Stimulated activated CD4-positive, alpha-beta T cell treated with anti-CD3 and anti-CD28 coated beads, Interleukin-12 subunit alpha, Interleukin-12 subunit beta, amount 100 ng/mL, for 48 hours (primary cell): ENCODE measurements at regions not wholly inside any gene's neighbourhood (a gene's known extent, or its start where the extent isn't known, plus 50 kb on each side); places are given as distances from the start of the nearest gene placed in this dataset.

ENCODE experiments used
- DNase-seq, 3 donors: peaks; one replicate each; pipeline ENCODE4 v3.0.0-alpha.2; 2020; ENCODE audit warnings: low read depth in 2 of 3, low spot score in 1 of 3

DNA sequence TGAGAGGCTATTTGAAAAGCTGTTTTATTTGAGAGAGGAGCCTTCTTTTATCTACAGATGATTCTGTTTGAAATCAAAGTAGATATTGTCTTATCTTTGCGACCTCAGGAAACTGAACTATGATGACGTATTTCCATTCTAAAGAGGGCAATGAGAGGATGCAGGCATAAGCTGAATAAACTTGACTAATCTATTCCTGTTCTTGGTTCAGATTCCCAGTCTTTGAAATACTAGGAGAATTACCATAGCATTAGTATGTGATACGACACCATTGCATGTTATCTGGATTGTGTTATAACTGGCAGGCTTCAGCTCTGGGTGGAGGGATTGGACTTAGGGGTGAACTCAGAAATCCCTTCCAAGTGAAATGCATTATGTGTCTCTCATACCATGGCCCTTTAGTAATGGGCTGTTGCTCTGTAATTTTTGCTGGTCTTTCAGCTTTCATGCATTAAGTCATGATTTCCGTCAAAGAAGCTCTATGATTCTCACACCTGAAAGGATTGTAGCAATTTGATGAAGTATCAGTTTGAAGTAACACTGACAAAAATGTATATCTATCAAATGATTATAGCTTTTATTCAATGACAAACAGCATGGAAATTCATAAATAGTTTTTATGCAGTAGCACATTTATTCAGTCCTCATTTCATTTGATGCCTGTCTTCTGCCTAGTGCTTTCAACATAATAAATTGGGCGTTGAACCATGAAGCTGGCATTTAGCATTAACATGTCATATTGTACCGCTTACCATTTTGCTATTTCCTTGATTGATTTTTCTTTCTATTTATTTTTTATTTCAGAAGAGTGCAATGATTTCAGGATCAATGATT, 138.4 kb upstream of the SPACA1 start:
- no peak for DNase-seq

DNA sequence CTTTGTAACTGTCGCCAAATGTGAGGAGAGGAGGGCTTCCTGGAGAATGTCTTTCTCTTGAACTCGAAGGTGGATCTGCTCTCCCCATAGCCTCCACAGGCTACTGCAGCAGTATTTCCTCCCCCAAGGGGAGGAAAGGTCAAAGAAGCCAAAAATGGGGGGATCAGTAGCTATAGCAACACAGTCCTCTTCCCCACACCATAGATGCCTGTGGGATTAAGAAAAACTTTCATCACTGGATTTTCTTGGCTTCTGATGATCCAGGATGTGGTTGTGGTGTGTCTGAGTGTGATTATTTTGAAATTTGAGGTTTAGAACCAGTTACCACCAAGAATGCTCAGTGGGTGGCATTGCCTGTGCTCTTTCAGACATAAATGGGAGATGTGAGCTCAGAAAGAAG, 140.1 kb upstream of the SPACA1 start:
- DNase-seq, result no peak

DNA sequence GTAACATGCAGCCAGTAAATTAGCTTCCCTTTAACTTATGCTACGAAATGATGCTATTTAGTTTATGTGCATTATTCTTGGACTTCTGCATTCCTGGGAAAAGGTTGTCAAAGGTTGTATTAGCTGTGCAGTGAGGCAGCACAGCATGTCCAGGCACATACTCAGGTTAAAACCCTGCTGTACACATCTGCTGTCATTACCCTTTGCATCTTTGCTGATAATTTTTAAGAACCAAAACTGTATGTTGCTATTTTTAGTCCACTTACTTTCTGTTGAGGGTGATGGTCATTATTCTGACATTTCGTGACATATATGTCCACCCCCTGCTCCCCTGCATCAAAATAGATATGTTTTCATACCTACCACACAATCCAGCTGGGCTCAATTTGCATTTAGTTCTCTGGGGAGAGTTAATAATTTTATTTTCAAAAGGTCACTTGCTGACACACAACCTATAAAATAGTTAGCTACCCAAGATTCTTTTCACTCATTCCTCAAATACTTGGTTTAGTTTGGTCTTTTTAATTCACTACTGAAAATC, 142.5 kb upstream of the SPACA1 start:
- DNase-seq, result no peak

DNA sequence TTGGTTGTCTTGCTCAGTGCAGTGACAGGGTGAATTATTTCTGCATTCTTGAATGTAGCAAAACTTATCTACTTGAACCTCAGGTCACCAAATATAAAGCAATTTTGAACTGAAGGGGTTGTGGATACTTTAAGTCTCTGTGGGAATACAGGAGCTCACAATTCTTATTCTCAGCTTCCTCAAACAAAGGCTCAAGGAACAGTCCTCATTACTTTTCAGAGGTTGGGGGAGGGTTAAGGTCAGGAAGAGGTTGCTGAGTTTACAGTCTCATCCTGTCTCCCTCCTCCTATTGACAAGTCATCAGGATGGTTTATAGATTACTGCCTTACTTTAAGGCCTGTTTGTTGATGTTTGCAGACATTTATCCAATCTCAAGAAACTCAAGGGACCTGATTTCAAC, 143.6 kb upstream of the SPACA1 start:
- DNase-seq, result no peak

DNA sequence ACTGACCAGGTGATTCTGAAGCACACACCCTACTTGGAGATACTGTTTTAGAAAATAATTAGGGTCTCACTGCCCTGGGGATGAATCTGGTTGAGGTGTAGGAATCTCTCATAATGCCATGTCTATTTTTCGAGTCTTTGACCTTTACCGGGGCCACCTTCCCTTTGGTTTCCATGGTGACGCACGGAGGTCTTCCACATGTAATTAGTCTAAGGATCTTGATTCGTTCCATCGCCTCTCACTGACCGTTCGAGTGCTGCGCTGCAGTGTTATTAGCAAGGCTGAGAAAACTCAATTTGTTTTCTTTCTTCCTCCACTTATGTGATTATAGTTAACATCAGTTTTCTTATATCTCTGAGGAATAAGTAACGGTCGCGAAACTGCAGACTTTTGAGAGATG, 144.3 kb upstream of the SPACA1 start:
- DNase-seq, result no peak

DNA sequence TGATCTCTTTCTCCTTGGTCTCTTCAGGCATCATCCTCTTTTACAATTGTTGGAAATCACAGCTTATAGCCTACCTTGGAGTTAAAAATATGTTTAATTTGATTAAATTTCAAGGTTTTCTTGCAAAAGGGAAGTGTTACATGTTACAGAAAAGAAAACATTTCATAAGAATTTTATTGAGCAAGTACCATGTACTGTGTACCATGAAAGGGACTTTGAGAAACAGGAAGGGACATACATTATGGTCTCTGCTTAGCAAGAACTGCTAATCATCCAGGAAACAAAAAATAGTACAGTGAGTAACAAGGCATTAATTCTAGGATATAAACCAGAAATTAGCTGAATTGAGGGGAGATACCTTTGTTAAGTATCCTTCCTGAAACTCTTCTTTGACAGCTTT, 145.3 kb upstream of the SPACA1 start:
- no peak for DNase-seq

DNA sequence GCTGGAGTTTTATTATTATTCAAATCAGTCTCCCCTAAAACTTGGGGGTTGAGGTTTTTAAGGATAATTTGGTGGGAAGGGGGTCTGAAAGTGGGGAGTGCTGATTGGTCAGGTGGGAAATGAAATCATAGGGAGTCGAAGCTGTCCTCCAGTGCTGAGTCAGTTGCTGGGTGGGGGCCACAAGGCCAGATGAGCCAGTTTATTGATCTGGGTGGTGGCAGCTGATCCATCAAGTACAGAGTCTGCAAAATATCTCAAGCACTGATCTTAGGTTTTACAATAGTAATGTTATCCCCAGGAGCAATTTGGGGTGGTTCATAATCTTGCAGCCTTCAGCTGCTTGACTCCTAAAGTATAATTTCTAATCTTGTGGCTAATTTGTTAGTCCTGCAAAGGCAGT, 146.0 kb upstream of the SPACA1 start:
- no peak for DNase-seq

DNA sequence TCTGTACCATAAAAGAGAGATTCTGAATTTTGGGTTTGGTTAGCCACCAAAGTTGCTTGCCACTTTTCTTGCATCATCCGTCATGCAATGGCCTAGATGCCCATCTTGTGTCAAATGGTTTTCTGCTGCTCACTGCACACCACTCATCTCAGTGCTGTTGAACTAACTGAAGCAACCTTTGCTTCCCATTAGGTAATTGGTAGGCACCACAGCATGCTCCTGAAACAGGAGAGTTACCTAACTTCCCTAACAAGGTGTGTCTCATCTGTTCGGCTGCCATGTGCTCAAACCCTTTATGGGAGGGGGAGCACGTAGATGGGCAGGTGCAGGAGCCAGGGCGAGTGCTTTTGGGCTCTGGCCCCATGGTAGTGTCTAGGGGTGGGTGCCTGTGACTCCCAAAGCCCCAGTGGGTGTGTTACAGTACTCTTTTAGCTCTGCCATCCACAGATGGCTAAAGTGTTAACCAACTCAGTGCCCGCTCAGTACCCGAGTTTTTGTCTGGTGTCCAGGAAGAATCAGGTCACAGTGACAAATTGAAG, 147.4 kb upstream of the SPACA1 start:
- no peak for DNase-seq

DNA sequence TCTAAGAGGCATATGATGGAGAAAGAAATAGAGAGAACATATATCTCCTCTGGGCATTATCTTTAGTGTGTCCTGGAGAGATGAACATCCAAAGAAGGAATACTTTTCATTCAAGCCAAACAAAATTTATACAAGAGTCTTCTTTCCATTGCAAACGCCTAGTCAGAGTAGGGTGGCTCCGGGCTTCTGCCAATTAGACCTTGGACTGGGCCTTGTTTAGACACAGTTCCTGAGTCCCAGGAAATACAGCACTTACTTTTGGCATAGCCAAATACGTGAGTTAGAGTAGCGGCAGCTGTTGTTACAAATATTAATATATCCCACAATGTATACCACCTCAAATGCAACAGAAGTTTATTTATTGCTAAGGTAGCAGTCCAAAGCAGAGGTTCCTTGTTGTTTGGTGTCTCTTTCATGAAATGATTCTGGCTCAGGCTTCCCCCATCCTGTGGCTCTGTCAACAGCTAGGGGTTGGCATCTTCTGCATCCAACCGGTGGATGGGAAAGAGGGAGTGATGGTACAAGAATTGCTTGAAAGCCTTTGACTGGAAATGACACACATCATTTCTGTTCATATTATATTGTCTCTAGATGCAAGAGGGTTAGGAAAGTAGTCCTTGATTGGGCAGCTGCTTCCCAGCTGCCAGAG, 148.0 kb upstream of the SPACA1 start:
- DNase-seq, result no peak

DNA sequence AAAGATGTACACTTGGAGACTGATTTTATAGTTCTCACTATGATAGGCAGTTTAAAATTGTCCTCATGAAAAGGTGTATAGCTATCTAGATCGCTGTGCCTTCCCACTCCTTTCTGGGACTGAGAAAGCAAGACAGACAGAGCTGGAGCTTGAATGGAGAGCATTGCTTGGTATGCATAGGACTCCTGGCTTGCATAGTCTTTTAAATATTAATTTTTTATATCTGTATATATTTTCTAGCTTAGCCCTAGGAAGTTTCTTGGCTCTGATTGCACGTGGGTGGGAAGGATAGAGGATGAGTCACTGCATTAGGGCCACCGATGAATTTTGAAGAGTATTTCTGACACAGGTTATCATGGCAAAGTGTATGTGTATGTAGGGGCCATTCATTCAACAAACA, 150.0 kb upstream of the SPACA1 start:
- no peak for DNase-seq

DNA sequence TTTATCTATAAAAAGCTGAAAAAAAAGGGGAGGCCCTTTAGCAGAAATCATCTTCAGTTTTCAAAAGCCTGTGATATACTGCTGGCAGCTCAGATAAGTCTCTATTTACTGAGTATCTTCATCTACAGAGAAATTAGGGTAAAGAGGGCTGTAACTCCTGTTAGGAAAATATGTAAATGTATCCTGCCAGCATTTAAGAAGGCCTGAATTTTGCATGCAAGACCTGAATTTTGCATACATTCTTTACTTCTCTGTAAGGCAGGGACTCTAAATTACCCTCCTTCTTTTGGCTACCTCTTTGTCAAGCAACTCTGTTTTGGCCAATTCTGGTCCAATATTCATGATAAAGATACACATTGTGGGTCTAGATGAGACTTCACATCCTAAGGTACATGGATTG, 150.6 kb upstream of the SPACA1 start:
- DNase-seq, result no peak

DNA sequence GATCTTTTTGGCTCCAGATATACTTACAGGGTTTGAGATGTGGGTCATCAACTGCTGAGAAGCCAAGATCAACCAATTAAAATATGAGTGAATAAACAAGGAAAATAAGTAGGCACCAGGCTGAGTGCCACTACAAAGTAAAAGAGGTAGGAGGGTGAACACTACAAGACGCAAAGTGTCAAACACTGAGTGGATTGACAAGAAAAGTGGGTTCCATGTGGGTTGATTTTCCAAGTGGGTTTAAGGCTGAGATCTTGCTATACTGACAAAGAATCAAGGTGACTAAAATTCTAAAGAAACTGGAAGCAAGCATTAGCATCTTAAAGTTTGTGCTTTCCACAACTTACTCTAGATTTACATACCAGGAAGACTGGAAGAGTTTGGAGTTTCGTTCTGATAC, 160.4 kb upstream of the SPACA1 start:
- DNase-seq, result no peak

DNA sequence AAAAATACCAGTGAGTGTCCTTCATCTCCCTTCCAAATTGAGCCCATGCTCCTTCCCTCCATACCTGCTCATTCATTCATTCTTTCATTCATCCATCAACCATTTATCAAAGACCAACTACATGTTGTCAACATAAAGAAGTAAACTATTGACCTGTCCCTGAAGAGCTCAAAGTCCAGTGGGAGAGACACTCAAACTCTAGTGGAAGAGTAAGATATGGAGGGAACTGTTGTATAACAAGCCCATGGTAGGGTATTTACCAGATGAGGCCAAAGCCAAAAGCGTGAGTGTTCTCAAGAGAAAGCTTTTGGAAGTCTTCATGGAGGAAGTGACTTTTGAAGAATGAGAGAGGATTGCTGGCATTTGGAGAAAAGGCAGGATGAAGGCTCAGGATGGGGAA, 163.4 kb upstream of the SPACA1 start:
- DNase-seq, result no peak

DNA sequence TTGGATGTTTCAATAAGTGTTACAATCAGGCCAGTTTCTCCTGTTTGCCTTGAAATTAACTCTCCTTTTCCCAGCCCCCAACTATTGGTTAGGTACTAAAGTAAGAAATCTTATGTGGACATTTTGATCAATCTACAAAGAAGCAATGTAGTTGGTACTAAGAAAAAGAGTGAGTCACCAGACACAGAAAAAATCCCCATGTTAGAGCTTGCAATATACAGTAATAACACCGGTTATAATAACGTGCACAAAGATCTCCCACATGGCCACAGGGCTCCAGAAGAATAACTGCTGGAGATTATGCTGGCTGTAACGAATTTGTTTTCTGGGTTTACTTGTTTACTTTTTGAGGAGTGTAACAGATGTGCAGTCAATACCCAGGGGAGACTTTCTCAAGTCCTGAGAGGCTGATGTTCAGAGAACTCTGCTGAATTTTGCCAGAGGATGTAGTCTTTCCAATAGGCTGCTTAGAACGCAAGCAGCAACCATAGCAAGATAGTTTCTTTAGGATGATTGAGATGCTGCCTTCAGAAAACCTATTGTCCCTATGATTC, 166.2 kb upstream of the SPACA1 start:
- DNase-seq, result no peak

DNA sequence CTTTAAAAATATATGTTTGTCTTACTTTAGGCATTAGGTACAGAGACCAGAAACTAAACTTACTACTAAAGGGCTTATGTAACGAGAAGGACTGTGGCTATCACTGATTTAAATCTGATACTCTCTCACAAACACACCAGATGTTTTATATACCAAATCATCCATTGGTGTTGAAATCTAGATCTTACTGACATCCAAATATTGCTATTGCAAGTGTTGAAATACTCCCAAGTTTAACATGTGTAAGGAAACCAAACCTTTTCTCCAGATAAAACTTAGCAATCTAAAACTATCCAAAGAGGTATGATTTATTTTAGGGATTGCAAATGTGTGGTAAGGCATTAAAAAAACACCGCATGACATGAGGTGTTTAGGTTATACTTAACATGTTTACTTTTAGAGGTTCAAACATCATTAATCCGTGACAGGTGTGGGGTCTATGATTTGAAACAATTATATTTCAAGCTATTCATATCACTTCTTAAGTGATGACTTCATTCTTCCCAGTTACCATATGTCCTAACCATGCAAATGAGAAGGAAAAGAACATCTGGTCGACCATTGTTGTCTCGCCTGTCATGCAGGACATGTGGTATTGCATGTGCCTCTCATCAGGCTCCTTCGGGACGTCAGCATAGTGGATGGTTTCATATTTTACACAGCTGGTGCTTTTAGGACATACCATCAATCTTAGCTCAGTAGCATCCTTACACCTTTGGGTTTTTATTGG, 168.3 kb upstream of the SPACA1 start:
- no peak for DNase-seq

DNA sequence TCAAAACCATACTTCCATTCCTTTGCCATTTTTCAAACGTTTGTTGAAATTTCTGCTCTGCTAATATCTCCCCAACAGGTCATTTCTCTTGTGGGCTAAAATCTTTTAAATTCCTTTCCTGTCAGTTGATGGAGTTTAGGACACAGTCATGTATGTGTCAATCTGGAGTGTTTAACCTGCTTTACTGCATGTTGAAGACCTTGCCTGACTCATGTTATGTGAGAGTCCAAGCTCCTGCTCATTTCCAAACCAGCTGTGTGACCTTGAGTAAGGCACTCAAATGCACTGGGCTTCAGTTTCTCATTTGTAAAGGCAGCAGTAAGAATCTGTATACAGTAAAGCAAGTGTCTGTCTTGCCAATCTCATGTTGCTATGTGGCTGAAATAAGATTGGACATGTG, 171.9 kb upstream of the SPACA1 start:
- DNase-seq, result no peak

DNA sequence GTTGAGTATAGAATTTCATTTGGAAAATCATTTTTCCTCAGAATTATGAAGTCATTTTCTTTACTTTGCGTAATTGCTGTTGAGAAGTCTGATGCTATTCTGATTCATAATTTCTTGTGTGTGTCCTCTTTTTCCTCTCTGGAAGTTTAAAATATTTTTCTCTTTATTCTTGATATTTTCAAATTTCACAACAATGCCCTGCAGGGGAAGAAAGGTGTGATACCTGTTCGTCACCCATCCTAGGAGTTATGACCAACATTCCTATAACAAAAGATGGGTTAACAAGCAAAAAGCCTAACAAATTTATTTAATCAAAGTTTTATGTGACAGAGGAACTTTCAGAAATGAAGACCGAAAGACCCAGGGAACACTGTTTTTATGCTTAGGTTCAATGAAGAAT, 171.5 kb upstream of the AKIRIN2 start:
- no peak for DNase-seq

DNA sequence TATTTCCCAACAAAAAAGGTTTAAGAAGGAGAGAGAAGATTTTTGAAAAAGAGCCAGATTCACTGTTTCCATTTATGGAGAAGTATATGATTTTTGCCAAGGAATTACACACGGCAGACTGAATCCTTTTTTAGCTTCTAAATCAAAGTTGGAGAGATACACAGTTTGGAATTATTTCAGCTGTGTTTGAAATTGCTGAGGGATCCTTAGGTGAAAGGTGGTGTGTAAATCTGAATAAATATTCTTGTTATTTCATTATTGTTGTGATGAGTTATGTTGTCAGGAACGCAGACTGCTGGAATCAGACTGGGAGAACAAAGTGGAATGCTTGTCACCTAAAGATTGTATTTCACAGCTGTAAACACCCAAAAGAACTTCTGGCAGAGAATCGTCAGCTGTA, 168.5 kb upstream of the AKIRIN2 start:
- DNase-seq, result no peak

DNA sequence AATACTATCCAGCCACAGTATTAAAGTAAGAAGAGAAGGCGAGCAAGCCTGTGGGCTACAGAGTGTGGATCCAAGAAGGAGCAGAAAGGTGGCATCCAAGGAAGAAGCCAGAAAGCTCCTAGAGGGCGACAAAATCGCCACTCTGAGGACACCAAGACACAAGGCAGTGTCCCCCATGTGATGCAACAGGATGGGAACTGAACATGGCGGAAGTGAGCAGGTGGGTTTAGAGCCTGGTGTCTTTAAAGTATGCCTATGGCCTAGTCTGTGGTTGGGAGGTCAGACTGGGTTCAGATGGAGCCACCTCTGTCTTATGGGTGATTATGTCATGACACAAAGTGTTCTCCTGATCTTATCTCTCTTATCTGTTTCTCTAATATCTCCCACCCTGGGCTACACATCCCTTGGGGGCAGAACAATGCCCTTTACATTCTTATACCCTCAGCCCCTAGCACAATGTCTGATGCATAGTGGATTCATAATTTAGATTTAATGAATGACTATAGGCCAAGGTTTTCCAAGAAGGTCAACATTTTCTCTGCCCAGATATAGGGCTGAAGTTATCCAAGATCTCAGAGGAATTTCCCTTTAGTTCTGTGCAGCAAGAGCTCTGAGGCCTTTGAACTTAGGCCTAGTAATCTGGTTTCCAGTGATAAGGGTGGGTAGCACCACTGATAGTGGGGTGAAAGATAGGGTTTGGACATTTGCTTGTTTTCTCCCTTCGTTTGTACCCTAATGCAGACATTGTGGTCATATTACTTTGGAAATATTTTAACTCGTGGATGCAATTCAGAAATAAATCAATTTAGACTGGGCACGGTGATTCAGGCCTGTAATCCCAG, 167.3 kb upstream of the AKIRIN2 start:
- no peak for DNase-seq

DNA sequence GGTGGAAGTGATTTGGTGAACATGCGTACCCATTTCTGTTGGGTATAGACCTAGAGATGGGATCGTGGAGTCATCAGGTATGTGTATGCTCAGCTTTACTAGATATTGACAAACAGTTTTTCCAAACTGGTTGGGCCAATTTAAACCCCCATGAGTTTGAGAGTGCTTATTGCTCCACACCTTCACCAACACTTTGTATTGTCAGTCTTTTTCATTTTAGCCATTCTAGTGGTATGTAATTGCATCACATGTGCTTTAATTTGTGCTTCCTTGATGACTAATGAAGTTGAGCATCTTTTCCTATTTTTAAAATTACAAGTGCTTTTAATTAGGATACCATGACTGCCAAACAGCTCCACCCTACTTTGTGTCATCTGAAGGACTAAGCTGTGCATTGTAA, 158.9 kb upstream of the AKIRIN2 start:
- no peak for DNase-seq

DNA sequence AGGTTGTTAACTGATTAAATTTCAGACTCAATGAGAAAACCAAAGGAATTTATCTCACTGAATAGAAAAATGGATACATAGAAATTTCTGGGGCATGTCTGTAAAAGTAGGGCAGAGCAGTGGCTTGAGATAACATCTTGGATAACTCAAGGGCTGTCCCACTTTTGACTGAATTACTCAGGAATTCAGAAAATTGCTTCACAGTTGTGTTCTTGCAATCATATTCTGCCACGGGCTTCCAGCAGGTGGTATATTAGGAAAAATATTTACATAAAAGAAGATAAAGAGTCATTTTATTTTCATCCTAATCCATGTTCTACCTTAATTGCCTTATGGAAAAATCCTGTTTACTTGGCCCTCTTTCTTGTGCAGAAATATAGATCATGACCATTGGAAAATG, 156.4 kb upstream of the AKIRIN2 start:
- DNase-seq, result no peak
